ENCODE measurements at regions not wholly inside any gene's neighbourhood (a gene's known extent, or its start where the extent isn't known, plus 50 kb on each side); places are given as distances from the start of the nearest gene placed in this dataset.

- TF ChIP-seq ZNF646 (CRISPR knock-in tag; IDR thresholded peaks at IDR 0.05) (peak; percentile 50), ZBTB33 (CRISPR knock-in tag; IDR thresholded peaks at IDR 0.05) (no peak; the same call in 1 of the 2 replicates), HMGXB4 (CRISPR knock-in tag; IDR thresholded peaks at IDR 0.05; ENCODE audit: borderline replicate concordance in 1 of 2, low read depth in 1 of 2) (no peak), SMC3 (IDR thresholded peaks at IDR 0.05; ENCODE audit: low read length) (no peak), SP140L (CRISPR knock-in tag; IDR thresholded peaks at IDR 0.05; ENCODE audit: borderline replicate concordance) (no peak), ZNF598 (CRISPR knock-in tag; IDR thresholded peaks at IDR 0.05; ENCODE audit: borderline replicate concordance) (no peak), ELF3 (CRISPR knock-in tag; IDR thresholded peaks at IDR 0.05) (peak; percentile 81), NFE2L1 (CRISPR knock-in tag; IDR thresholded peaks at IDR 0.05; ENCODE audit: borderline replicate concordance) (no peak), ZNF124 (CRISPR knock-in tag; IDR thresholded peaks at IDR 0.05) (0 out of 2 replicates have a peak, but pooled peaks have one; percentile 42), ZNF569 (CRISPR knock-in tag; IDR thresholded peaks at IDR 0.05; ENCODE audit: borderline replicate concordance) (no peak), MTA3 (CRISPR knock-in tag; IDR thresholded peaks at IDR 0.05) (no peak), HMGA1 (CRISPR knock-in tag; conservative IDR thresholded peaks at IDR 0.05) (no peak), NR3C1 (CRISPR knock-in tag; IDR thresholded peaks at IDR 0.05) (no peak), AHDC1 (CRISPR knock-in tag; IDR thresholded peaks at IDR 0.05; ENCODE audit: borderline replicate concordance) (peak; percentile 70; the same call in 1 of the 2 replicates)
Measured at GRCh38 chr5:124663101-124663506, 83.3 kb downstream of the ZNF608 start (continued).
